ENCODE measurements at regions not wholly inside any gene's neighbourhood (a gene's known extent, or its start where the extent isn't known, plus 50 kb on each side); places are given as distances from the start of the nearest gene placed in this dataset.
A peak's percentile ranks its signal among the peaks of the same experiment; 100 is the strongest.

DNA sequence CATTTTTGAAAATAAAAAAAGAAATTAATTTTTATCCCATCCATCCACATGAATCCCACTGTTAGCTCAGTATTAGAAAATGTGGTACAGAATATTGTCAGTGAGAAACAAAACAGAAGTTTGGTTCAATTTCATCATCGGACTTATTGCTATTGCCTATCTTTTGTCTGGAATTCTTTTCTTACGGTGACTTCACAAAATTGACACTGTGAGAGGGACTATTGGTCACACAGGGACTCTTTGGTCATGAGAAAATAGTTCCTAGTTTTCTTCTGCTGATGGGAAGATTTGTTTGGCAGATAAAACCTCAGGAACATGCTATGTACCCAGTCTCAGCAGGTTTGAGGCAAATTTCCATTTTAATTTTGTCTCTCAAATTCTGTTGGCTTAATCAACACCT, 186.2 kb upstream of the ELL2 start:
- no peak for DNase-seq (ENCODE audit: low read depth)
- no peak overlapping the region for H3K4me3 ChIP-seq (ENCODE audit: low read depth, low read length)
- TF ChIP-seq, protein P1, sequence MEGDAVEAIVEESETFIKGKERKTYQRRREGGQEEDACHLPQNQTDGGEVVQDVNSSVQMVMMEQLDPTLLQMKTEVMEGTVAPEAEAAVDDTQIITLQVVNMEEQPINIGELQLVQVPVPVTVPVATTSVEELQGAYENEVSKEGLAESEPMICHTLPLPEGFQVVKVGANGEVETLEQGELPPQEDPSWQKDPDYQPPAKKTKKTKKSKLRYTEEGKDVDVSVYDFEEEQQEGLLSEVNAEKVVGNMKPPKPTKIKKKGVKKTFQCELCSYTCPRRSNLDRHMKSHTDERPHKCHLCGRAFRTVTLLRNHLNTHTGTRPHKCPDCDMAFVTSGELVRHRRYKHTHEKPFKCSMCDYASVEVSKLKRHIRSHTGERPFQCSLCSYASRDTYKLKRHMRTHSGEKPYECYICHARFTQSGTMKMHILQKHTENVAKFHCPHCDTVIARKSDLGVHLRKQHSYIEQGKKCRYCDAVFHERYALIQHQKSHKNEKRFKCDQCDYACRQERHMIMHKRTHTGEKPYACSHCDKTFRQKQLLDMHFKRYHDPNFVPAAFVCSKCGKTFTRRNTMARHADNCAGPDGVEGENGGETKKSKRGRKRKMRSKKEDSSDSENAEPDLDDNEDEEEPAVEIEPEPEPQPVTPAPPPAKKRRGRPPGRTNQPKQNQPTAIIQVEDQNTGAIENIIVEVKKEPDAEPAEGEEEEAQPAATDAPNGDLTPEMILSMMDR (conservative IDR thresholded peaks at IDR 0.05; ENCODE audit: low read depth, low read length), result no peak

DNA sequence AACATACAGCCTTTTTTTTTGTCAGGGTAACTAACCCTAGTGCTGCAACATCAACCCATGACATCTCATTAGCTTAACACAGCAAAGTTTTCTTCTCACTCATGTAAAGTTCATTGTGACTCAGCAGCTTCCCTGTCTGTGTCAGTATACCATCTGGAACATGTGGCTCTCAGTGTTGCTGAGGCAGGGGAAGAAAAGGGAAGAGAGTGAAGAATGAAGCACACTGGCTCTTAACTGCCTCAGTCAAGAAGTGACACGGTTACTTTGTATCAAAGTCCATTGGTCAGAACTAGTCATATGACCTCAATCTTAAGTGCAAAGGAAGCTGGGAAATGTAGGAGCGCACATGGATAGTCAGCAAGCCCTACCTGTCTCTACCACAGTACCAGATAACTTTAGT, 185.0 kb upstream of the ELL2 start:
- DNase-seq (ENCODE audit: low read depth), result peak; percentile 25
- no peak overlapping the region for H3K4me3 ChIP-seq (ENCODE audit: low read depth, low read length)
- TF ChIP-seq, protein P1 (conservative IDR thresholded peaks at IDR 0.05; ENCODE audit: low read depth, low read length), result no peak

DNA sequence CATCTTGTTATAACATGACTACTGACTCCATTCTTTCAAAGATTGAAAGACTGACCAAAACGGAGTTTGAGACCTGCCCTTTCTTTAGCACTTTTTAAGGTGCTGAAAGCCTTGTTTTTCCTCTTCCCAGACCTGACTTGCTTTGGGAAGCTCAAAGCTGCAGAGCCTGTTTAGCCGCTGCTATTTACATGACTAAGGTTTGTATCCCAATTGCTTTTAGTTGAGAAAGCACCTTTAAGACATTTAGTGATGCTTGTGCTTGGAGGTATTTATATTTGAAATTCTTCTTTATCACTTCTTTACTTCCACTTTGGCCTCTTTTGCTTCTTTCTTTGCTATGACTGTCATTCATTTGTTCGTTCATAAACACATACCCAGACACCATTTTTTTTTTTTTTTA, 182.6 kb upstream of the ELL2 start:
- no peak overlapping the region for H3K4me3 ChIP-seq (ENCODE audit: low read depth, low read length)
- DNase-seq (ENCODE audit: low read depth), result no peak
- TF ChIP-seq, protein P1 (conservative IDR thresholded peaks at IDR 0.05; ENCODE audit: low read depth, low read length), result no peak

DNA sequence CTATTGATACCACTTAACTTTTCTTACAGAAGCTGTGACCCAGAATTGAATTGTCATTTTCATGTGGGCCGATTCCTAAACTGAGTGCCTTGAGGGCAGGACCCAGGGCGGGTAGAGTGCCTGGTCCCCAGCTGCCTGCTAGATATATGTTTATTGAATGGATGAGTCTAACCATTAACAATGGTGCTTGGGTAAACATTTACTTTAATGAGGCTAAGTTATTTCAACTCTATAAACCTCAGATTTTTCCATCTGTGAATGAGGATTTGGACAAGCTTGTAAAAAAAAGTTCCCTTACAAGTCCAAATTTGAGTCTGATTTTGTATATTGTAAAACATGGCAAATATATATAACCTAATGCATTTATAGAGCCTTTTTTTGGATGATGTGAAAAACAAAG, 181.8 kb upstream of the ELL2 start:
- H3K4me3 ChIP-seq (ENCODE audit: low read depth, low read length), result no peak overlapping the region
- DNase-seq (ENCODE audit: low read depth), result no peak
- TF ChIP-seq, protein P1 (conservative IDR thresholded peaks at IDR 0.05; ENCODE audit: low read depth, low read length), result no peak

DNA sequence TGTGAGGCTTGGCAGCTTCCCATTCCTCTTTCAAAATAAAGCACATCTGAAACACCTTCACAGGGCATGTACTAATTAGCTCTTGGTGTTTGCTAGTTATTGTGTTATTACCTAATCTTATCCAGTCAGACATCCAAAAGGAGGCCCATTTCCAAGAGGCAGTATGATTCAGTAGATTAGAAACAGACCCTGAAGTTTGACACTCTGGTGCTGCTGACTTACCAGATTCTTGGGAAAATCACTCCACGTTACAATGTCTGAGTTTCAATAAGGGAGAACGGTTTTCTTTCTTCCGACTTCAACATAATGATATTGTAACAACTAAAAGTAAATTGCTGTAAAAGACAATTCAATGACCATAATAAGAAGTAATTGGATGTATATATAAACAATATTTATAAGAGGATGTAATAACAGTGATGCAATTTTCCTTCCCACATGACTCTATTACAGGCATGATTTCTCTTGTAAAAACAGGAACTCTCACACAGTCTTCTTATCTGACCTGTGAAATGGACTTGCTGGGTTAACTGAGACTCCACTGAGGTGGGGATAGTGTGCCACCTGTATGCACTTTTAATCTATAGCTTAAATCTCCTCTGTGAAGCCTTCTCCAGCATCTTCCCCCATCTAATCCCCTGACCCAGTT, 181.3 kb upstream of the ELL2 start:
- H3K4me3 ChIP-seq (ENCODE audit: low read depth, low read length), result no peak overlapping the region
- TF ChIP-seq, protein P1 (conservative IDR thresholded peaks at IDR 0.05; ENCODE audit: low read depth, low read length), result no peak
- no peak for DNase-seq (ENCODE audit: low read depth)

DNA sequence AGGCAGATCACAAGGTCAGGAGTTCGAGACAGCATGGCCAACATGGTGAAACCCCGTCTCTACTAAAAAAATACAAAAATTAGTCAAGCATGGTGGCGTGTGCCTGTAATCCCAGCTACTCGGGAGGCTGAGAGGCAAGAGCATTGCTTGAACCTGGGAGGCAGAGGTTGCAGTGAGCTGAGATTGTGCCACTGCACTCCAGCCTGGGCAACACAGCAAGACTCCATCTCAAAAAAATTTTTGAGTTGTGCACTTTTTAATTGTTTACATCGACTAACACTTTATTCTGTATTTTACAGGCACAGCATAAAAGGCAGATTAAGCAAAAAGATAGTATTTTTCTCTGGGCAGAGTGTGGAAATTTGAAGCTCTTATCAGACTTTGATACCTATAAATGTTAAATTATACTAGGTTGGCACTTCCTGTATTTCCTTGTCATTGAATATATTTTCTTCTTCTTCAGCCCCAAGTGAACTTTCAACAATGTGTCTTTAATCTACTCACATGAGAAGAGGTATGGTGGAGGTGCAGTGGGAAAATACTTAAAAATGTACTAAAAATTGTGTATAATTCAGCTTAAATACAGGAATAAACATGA, 180.6 kb upstream of the ELL2 start:
- H3K4me3 ChIP-seq (ENCODE audit: low read depth, low read length), result no peak overlapping the region
- TF ChIP-seq, protein P1 (conservative IDR thresholded peaks at IDR 0.05; ENCODE audit: low read depth, low read length), result no peak
- DNase-seq (ENCODE audit: low read depth), result no peak

DNA sequence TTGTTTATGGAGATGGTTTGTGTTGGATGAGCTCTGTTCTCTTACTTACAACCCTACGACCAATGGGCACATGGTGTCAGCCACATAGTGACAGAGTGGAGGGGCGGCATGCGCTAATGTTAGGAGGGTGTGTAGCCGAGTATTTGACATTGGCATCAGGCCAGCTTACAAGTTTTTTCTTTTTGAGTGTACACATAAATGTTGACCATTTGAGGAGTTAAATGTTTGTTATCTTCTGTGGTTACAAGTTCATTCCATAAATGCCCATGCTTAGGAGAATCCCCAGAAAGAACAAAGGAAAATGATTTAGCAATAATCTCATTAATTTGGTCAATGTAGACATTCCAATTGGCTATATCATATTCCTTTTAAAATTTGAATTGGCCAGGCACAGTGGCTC, 180.1 kb upstream of the ELL2 start:
- TF ChIP-seq, protein P1 (conservative IDR thresholded peaks at IDR 0.05; ENCODE audit: low read depth, low read length), result no peak
- DNase-seq (ENCODE audit: low read depth), result no peak

More for the DNA sequence above, 180.1 kb upstream of the ELL2 start:
- no peak overlapping the region for H3K4me3 ChIP-seq (ENCODE audit: low read depth, low read length)

Measured in epithelial cell of proximal tubule (primary cell).